ENCODE measurements at regions not wholly inside any gene's neighbourhood (a gene's known extent, or its start where the extent isn't known, plus 50 kb on each side); places are given as distances from the start of the nearest gene placed in this dataset.

DNA sequence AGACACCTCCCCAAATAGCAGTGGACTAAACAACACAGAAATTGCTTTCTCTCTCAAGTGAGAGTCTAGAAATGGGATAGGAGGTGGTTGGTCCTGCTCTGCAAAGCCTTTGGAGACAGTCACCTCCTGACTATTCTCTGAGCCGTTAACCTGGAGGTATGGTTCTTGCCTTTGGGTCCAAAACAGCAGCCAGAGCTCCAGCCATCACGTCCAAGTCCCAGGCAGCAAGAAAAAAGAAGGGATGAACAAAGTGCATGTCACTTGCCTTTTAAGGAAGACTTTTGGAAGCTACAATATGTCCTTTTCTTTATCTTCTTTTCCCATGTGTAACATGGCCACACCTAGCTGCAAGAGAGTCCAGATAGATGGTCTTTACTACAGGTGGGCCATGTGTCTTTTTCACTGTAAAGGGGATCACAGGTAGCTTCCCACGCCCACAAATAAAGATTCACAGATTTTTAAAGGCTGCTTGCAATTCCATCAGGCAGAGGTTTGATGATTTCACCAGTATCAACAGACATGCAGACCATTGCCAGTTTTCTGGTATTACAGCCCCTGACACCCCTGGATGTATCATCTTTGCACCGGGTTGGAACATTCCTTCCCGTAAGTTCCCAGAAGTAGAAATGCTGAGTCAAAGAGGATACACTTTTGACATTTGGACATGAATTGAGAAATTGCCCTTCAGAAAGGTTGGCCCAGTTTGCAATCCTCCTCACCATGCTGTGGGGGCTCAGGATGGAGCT is 66.0 kb downstream of the MYEOV start:
- no peaks in the 10 kb centered on the region for H3K27me3 ChIP-seq
- H3K4me1 ChIP-seq, result no peaks in the 10 kb centered on the region
- 90 to 91% methylated on average over 5 of the region's 5 CpGs for WGBS, 2 donors
- H3K4me3 ChIP-seq, result no peak overlapping the region
- no peak for DNase-seq
- peaks cover 0 to 7% (median 3%) of the 10 kb centered on the region in 4 donors for H3K9me3 ChIP-seq
- no peak overlapping the region for H3K27ac ChIP-seq
- H3K36me3 ChIP-seq, result no peaks in the 10 kb centered on the region
- intact Hi-C loops (cut with DNase I), result no loop called here
- no peak for TF ChIP-seq POLR2A (IDR thresholded peaks at IDR 0.05)
- TF ChIP-seq POLR2AphosphoS5 (IDR thresholded peaks at IDR 0.05), result no peak
- no peak for TF ChIP-seq EP300 (IDR thresholded peaks at IDR 0.05)
- TF ChIP-seq, protein P1, sequence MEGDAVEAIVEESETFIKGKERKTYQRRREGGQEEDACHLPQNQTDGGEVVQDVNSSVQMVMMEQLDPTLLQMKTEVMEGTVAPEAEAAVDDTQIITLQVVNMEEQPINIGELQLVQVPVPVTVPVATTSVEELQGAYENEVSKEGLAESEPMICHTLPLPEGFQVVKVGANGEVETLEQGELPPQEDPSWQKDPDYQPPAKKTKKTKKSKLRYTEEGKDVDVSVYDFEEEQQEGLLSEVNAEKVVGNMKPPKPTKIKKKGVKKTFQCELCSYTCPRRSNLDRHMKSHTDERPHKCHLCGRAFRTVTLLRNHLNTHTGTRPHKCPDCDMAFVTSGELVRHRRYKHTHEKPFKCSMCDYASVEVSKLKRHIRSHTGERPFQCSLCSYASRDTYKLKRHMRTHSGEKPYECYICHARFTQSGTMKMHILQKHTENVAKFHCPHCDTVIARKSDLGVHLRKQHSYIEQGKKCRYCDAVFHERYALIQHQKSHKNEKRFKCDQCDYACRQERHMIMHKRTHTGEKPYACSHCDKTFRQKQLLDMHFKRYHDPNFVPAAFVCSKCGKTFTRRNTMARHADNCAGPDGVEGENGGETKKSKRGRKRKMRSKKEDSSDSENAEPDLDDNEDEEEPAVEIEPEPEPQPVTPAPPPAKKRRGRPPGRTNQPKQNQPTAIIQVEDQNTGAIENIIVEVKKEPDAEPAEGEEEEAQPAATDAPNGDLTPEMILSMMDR (IDR thresholded peaks at IDR 0.05), result no peak

DNA sequence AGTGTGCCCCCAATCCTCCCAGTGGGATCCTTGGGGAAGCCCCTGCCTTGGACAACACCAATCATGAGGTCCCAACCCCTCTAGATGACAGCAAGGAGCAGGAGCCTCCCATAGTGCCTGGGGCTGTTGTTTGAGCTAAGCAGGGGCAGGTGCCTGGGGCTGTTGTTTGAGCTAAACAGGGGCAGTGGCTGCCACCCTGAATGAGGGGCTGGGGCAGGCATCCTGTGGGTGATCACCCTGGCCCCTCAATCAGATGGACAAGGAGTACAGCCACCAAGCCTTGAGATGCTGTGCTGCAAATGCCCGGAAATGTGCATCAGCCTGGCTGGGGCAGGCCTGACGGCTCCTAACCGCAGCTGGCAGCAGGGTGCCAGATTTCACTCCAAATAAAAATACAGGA is 66.7 kb downstream of the MYEOV start:
- intact Hi-C loops (cut with DNase I), result no loop called here
- no peak for DNase-seq
- Histone ChIP-seq H3K9me3 (peaks cover 0 to 7% (median 3%) of the 10 kb centered on the region in 4 donors), H3K27ac (no peak overlapping the region), H3K27me3 (no peaks in the 10 kb centered on the region), H3K4me3 (no peak overlapping the region), H3K36me3 (no peaks in the 10 kb centered on the region), H3K4me1 (no peaks in the 10 kb centered on the region)
- 89 to 93% methylated on average over 3 of the region's 3 CpGs for WGBS, 2 donors
- TF ChIP-seq EP300 (IDR thresholded peaks at IDR 0.05), result no peak
- TF ChIP-seq, protein P1 (IDR thresholded peaks at IDR 0.05), result no peak
- no peak for TF ChIP-seq POLR2A (IDR thresholded peaks at IDR 0.05)
- no peak for TF ChIP-seq POLR2AphosphoS5 (IDR thresholded peaks at IDR 0.05)

- 76 to 83% methylated on average over 6 of the region's 6 CpGs for WGBS, 2 donors
- intact Hi-C loops (cut with DNase I), result no loop called here
These were observed 67.1 kb downstream of the MYEOV start for GRCh38 chr11:69361048-69361447.

DNA sequence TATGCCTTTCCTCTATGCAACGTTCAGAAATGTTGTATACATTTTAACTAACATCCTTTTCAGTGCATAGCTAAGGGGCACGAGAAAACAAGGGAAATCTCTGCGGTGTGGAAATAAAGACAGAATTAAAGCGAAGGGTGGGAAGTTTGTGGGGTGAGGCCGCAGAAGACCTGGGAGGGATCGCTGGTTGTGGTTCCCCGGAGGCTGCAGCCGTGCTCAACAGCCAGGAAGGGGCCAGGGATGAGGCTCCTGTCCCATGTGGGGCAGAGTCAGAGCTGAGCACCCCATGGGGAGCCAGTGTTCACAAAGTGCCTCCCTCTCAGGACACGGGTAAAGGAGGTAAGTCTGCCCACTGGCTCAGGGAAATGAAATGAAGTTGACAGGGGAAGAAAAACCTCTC is 67.5 kb downstream of the MYEOV start:
- 90 to 91% methylated on average over 9 of the region's 9 CpGs for WGBS, 2 donors
- no peak overlapping the region for H3K4me3 ChIP-seq
- DNase-seq, result no peak
- no peak for TF ChIP-seq POLR2AphosphoS5 (IDR thresholded peaks at IDR 0.05)
- TF ChIP-seq EP300 (IDR thresholded peaks at IDR 0.05), result no peak
- no peak for TF ChIP-seq POLR2A (IDR thresholded peaks at IDR 0.05)
- TF ChIP-seq, protein P1 (IDR thresholded peaks at IDR 0.05), result no peak
- no peak overlapping the region for H3K27ac ChIP-seq
- H3K36me3 ChIP-seq, result no peaks in the 10 kb centered on the region
- no peaks in the 10 kb centered on the region for H3K27me3 ChIP-seq
- intact Hi-C loops (cut with DNase I), result no loop called here
- H3K4me1 ChIP-seq, result no peaks in the 10 kb centered on the region
- H3K9me3 ChIP-seq, result peaks cover 0 to 7% (median 3%) of the 10 kb centered on the region in 4 donors

More at GRCh38 chr11:69361048-69361447, 67.1 kb downstream of the MYEOV start:
- Histone ChIP-seq H3K4me1 (no peaks in the 10 kb centered on the region), H3K27ac (no peak overlapping the region), H3K4me3 (no peak overlapping the region), H3K27me3 (no peaks in the 10 kb centered on the region), H3K36me3 (no peaks in the 10 kb centered on the region), H3K9me3 (peaks cover 0 to 7% (median 3%) of the 10 kb centered on the region in 4 donors)
- DNase-seq, result no peak
- TF ChIP-seq, protein P1 (IDR thresholded peaks at IDR 0.05), result no peak
- no peak for TF ChIP-seq EP300 (IDR thresholded peaks at IDR 0.05)
- no peak for TF ChIP-seq POLR2AphosphoS5 (IDR thresholded peaks at IDR 0.05)
- no peak for TF ChIP-seq POLR2A (IDR thresholded peaks at IDR 0.05)

Data from sigmoid colon (tissue), 6 donors.